ENCODE measurements at regions not wholly inside any gene's neighbourhood (a gene's known extent, or its start where the extent isn't known, plus 50 kb on each side); places are given as distances from the start of the nearest gene placed in this dataset.

DNA sequence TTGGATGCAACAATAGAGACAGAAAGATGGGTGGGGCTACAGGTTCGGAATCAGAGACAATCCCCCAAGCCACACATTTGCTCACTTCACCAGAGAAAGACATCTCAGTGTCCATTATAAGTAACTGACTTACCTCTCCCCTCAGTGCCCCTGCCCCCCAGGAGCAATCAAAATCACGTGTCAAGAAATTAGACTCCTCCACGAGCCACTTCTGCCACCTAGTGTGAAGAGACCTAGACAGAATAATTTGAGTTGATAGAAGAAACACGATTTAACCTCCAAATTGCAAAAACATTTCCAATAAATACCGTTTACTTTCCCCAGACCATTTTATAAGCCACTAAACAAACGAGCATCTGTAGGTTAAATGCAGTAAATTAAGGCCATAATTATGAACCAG lies 123.2 kb downstream of the SLC30A10 start:
- Histone ChIP-seq H3K9me3 (ENCODE audit: insufficient read depth, low read length) (no peaks in the 10 kb centered on the region), H3K9ac (ENCODE audit: insufficient read length, low read depth) (no peak overlapping the region), H3K36me3 (ENCODE audit: insufficient read depth, insufficient read length, low read length) (no peaks in the 10 kb centered on the region), H3K4me1 (ENCODE audit: insufficient read depth, insufficient read length) (no peaks in the 10 kb centered on the region), H3K4me3 (ENCODE audit: insufficient read length, low read depth) (no peak overlapping the region), H3K27me3 (ENCODE audit: insufficient read depth, insufficient read length) (no peaks in the 10 kb centered on the region)
- no peak for DNase-seq (ENCODE audit: low read depth, low spot score)
- no peak for TF ChIP-seq ZNF274 (IDR thresholded peaks at IDR 0.05; ENCODE audit: low read depth, low read length)
- no peak for TF ChIP-seq SUZ12 (IDR thresholded peaks at IDR 0.05; ENCODE audit: extremely low read depth, insufficient read depth, insufficient read length)
- TF ChIP-seq YY1 (IDR thresholded peaks at IDR 0.05; ENCODE audit: insufficient read depth, insufficient read length): no peak

DNA sequence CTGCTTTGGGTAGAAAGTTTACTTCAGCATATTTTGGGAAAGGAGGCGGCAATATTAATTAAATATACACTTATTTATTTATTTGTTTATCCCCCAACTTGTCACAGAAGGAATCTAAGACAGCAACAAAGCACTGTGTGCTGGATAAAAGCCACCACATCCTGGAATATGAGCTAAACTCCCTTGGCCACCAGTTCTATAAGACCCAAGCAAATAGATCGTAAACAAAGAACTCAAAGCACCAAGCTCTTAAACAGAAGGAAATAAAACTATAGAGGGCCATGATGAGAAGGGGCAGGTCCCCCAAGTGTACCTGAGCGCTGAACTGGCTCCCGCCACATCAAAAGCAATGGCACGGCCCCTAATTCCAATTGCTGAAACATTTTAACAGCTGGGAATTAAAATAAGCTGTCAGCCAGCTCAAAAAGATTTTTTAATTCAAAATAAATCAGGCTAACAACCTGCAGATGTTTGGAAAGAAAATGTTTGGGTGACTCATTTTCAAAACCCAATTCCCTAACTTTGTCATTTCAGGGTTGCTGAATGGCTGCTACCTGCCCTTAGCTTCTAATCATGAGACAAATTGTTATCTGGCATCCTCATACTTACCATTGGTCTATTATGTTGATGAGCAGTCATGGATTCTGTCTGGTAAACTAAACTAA lies 127.1 kb downstream of the SLC30A10 start:
- H3K36me3 ChIP-seq (ENCODE audit: insufficient read depth, insufficient read length, low read length): no peaks in the 10 kb centered on the region
- TF ChIP-seq SUZ12 (IDR thresholded peaks at IDR 0.05; ENCODE audit: extremely low read depth, insufficient read depth, insufficient read length) (no peak), ZNF274 (IDR thresholded peaks at IDR 0.05; ENCODE audit: low read depth, low read length) (no peak), YY1 (IDR thresholded peaks at IDR 0.05; ENCODE audit: insufficient read depth, insufficient read length) (no peak)
- H3K9ac ChIP-seq (ENCODE audit: insufficient read length, low read depth): no peak overlapping the region
- no peaks in the 10 kb centered on the region for H3K9me3 ChIP-seq (ENCODE audit: insufficient read depth, low read length)
- no peak overlapping the region for H3K4me3 ChIP-seq (ENCODE audit: insufficient read length, low read depth)
- DNase-seq (ENCODE audit: low read depth, low spot score): no peak
- H3K27me3 ChIP-seq (ENCODE audit: insufficient read depth, insufficient read length): no peaks in the 10 kb centered on the region
- H3K4me1 ChIP-seq (ENCODE audit: insufficient read depth, insufficient read length): no peaks in the 10 kb centered on the region

DNA sequence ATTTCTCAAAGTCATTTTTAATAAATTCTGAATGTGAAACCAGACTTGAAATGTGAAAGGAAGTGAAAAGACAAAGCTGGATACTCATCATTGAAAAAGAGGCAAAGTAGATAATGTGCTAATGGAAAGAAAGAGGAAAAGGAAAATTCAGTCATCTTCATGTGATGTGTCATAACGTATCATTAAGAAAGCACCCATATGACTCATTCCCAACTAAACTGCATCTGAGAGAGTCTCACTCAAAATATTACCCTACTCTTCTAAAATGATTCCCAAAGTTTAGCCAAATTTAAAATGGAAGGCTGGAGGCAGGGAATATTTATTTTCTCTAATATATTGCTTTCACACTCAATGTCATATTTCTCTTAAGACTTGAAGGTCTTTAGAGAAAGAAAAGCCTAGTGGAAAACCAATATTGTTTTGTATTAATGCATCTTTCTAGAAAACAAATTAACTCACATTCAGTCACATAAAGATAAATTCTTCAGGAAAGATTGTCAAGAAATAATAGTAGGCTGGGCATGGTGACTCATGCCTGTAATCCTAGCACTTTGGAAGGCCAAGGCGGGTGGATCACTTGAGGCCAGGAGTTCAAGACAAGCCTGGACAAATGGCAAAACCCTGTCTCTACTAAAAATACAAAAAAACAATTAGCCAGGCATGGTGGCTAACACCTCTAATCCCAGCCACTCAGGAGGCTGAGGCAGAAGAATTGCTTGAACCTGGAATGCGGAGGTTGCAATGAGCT lies 129.9 kb downstream of the SLC30A10 start:
- H3K27me3 ChIP-seq (ENCODE audit: insufficient read depth, insufficient read length): no peaks in the 10 kb centered on the region
- no peak for DNase-seq (ENCODE audit: low read depth, low spot score)
- no peak overlapping the region for H3K4me3 ChIP-seq (ENCODE audit: insufficient read length, low read depth)
- H3K9me3 ChIP-seq (ENCODE audit: insufficient read depth, low read length): no peaks in the 10 kb centered on the region
- no peak overlapping the region for H3K9ac ChIP-seq (ENCODE audit: insufficient read length, low read depth)
- no peak for TF ChIP-seq SUZ12 (IDR thresholded peaks at IDR 0.05; ENCODE audit: extremely low read depth, insufficient read depth, insufficient read length)
- no peak for TF ChIP-seq YY1 (IDR thresholded peaks at IDR 0.05; ENCODE audit: insufficient read depth, insufficient read length)
- TF ChIP-seq ZNF274 (IDR thresholded peaks at IDR 0.05; ENCODE audit: low read depth, low read length): no peak
- no peaks in the 10 kb centered on the region for H3K4me1 ChIP-seq (ENCODE audit: insufficient read depth, insufficient read length)
- H3K36me3 ChIP-seq (ENCODE audit: insufficient read depth, insufficient read length, low read length): no peaks in the 10 kb centered on the region

DNA sequence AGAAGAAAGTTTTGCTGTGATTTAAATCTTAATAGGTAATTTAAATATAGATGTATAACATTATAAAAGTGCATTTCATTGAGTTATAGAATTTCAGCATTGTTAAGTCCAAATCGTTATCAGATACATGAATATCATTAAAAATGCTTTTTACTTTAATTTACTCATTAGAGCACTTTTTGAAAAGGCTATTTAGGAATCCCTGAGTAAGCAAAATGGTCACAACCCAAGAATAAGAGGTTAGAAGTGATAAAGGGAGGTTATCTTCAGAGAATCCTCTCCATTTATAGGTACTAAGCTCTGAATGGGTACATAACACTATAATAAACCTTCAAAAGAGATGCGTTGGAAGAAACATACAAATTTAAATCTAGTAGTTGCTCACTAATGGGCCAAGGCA lies 130.7 kb downstream of the SLC30A10 start:
- no peak overlapping the region for H3K9ac ChIP-seq (ENCODE audit: insufficient read length, low read depth)
- TF ChIP-seq ZNF274 (IDR thresholded peaks at IDR 0.05; ENCODE audit: low read depth, low read length) (no peak), SUZ12 (IDR thresholded peaks at IDR 0.05; ENCODE audit: extremely low read depth, insufficient read depth, insufficient read length) (no peak), YY1 (IDR thresholded peaks at IDR 0.05; ENCODE audit: insufficient read depth, insufficient read length) (no peak)
- no peaks in the 10 kb centered on the region for H3K9me3 ChIP-seq (ENCODE audit: insufficient read depth, low read length)
- no peaks in the 10 kb centered on the region for H3K4me1 ChIP-seq (ENCODE audit: insufficient read depth, insufficient read length)
- H3K27me3 ChIP-seq (ENCODE audit: insufficient read depth, insufficient read length): no peaks in the 10 kb centered on the region
- no peak for DNase-seq (ENCODE audit: low read depth, low spot score)
- no peaks in the 10 kb centered on the region for H3K36me3 ChIP-seq (ENCODE audit: insufficient read depth, insufficient read length, low read length)
- no peak overlapping the region for H3K4me3 ChIP-seq (ENCODE audit: insufficient read length, low read depth)

DNA sequence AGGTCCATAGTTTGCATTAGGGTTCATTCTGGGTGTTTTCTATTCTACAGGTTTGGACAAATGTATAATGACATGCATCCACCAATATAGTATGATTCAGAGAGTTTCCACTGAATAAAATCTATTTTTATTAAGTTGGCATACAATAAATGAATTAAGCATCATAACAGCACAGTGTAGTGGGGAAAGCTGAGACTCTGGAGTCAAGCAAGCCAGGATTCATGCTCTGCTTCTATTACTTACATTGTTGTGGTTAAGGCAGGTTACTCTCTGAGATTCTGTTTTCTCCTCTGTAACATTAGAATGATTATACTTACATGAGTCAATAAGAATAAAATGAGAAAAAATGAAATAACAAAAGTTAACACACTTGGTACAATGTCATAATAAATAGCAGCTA lies 131.3 kb downstream of the SLC30A10 start:
- no peaks in the 10 kb centered on the region for H3K4me1 ChIP-seq (ENCODE audit: insufficient read depth, insufficient read length)
- H3K9me3 ChIP-seq (ENCODE audit: insufficient read depth, low read length): no peaks in the 10 kb centered on the region
- H3K9ac ChIP-seq (ENCODE audit: insufficient read length, low read depth): no peak overlapping the region
- no peaks in the 10 kb centered on the region for H3K36me3 ChIP-seq (ENCODE audit: insufficient read depth, insufficient read length, low read length)
- H3K4me3 ChIP-seq (ENCODE audit: insufficient read length, low read depth): no peak overlapping the region
- H3K27me3 ChIP-seq (ENCODE audit: insufficient read depth, insufficient read length): no peaks in the 10 kb centered on the region
- TF ChIP-seq SUZ12 (IDR thresholded peaks at IDR 0.05; ENCODE audit: extremely low read depth, insufficient read depth, insufficient read length) (no peak), ZNF274 (IDR thresholded peaks at IDR 0.05; ENCODE audit: low read depth, low read length) (no peak), YY1 (IDR thresholded peaks at IDR 0.05; ENCODE audit: insufficient read depth, insufficient read length) (no peak)
- DNase-seq (ENCODE audit: low read depth, low spot score): no peak

DNA sequence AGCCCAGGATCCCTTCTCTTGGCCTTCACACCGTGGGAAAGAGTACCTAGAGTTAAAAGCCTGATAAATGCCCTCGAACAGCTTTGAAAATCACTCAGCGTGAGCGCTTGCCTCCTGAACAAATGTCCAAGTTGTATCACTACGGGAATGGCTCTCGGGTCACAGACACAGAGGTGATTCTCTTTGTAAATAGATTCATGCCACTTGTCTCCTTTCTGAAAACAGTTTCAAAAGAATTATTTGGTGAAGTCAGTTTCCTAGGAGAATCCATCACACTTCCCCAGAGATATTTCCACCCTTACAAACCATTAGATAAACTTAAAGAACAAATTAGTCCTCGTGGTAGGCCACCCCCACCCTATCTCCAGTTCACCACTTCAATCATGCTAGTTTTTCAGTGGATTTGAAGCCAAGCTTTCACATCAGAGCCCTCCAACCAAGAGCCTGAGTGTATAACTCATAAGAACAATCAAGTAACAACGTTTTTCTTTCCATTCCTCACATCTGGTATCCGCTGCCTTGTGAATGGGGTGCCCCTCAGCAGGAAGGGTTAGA lies 132.9 kb downstream of the SLC30A10 start:
- no peak overlapping the region for H3K9ac ChIP-seq (ENCODE audit: insufficient read length, low read depth)
- H3K4me1 ChIP-seq (ENCODE audit: insufficient read depth, insufficient read length): no peaks in the 10 kb centered on the region
- no peak overlapping the region for H3K4me3 ChIP-seq (ENCODE audit: insufficient read length, low read depth)
- no peaks in the 10 kb centered on the region for H3K9me3 ChIP-seq (ENCODE audit: insufficient read depth, low read length)
- H3K27me3 ChIP-seq (ENCODE audit: insufficient read depth, insufficient read length): no peaks in the 10 kb centered on the region
- H3K36me3 ChIP-seq (ENCODE audit: insufficient read depth, insufficient read length, low read length): no peaks in the 10 kb centered on the region
- TF ChIP-seq SUZ12 (IDR thresholded peaks at IDR 0.05; ENCODE audit: extremely low read depth, insufficient read depth, insufficient read length): no peak
- TF ChIP-seq YY1 (IDR thresholded peaks at IDR 0.05; ENCODE audit: insufficient read depth, insufficient read length): no peak
- no peak for TF ChIP-seq ZNF274 (IDR thresholded peaks at IDR 0.05; ENCODE audit: low read depth, low read length)
- no peak for DNase-seq (ENCODE audit: low read depth, low spot score)

DNA sequence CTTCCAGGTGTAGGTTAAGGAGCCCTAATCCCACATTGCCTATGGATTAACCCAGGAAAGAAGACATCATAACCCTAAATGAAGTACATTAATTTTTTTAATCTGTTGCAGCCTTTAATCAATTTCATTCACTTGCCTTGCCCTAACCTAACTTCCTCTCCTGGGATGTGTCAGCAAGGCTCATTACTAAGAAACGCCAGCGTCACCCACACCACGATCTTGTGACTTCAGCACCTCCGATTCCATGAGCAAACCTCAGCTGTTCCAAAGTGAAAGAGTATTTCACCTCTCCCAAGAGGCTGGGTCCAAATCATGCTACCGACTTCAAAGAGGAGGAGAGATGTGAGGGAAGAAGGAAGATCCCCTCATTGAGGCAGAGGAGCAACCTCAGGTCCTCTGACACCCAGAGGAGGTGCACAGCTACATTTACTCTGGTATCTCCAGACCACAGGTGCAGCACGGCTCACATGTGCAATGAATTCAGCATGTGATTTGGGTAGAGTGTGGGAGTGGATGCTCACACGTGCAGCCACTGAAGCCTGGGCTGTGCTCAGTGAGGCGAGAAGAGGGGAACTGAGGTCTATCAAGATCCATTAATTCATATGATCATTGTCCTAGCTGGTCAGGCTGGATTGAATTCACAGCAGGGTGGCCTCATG lies 134.1 kb downstream of the SLC30A10 start:
- no peak for TF ChIP-seq ZNF274 (IDR thresholded peaks at IDR 0.05; ENCODE audit: low read depth, low read length)
- TF ChIP-seq YY1 (IDR thresholded peaks at IDR 0.05; ENCODE audit: insufficient read depth, insufficient read length): no peak
- no peak for TF ChIP-seq SUZ12 (IDR thresholded peaks at IDR 0.05; ENCODE audit: extremely low read depth, insufficient read depth, insufficient read length)
- no peaks in the 10 kb centered on the region for H3K4me1 ChIP-seq (ENCODE audit: insufficient read depth, insufficient read length)
- H3K9me3 ChIP-seq (ENCODE audit: insufficient read depth, low read length): no peaks in the 10 kb centered on the region
- H3K36me3 ChIP-seq (ENCODE audit: insufficient read depth, insufficient read length, low read length): no peaks in the 10 kb centered on the region
- DNase-seq (ENCODE audit: low read depth, low spot score): no peak
- H3K9ac ChIP-seq (ENCODE audit: insufficient read length, low read depth): no peak overlapping the region
- no peak overlapping the region for H3K4me3 ChIP-seq (ENCODE audit: insufficient read length, low read depth)
- no peaks in the 10 kb centered on the region for H3K27me3 ChIP-seq (ENCODE audit: insufficient read depth, insufficient read length)
